Smooth muscle cell (in vitro differentiated cells): ENCODE measurements at regions not wholly inside any gene's neighbourhood (a gene's known extent, or its start where the extent isn't known, plus 50 kb on each side); places are given as distances from the start of the nearest gene placed in this dataset.

Source experiments
- DNase-seq: peaks from one replicate; lab custom pipeline; 2025; ENCODE audit not compliant: unreplicated experiment; lab: John Stamatoyannopoulos, UW
- H2AFZ ChIP-seq: fragments of 200-600 bp; sonication (generic); 2 replicates; pipeline ENCODE4 v1.6.0; 2016; ENCODE audit warnings: antibody characterized with exemption, low read depth, mild to moderate bottlenecking
- H3F3A ChIP-seq: fragments of 200-600 bp; sonication (generic); 2 replicates; pipeline ENCODE4 v1.6.0; 2017; ENCODE audit warnings: antibody characterized with exemption, low read depth
- H3K27ac ChIP-seq: fragments of 200-600 bp; sonication (generic); 2 replicates; pipeline ENCODE4 v1.5.1; 2016; ENCODE audit warnings: low read depth, mild to moderate bottlenecking
- H3K27me3 ChIP-seq: fragments of 200-600 bp; sonication (generic); 2 replicates; pipeline ENCODE4 v1.6.1; 2016; ENCODE audit warnings: low read depth, mild to moderate bottlenecking
- H3K36me3 ChIP-seq: fragments of 200-600 bp; sonication (generic); 2 replicates; pipeline ENCODE4 v1.5.1; 2016; ENCODE audit warnings: low read depth
- H3K4me1 ChIP-seq: fragments of 200-600 bp; sonication (generic); 2 replicates; pipeline ENCODE4 v1.5.1; 2016; ENCODE audit warnings: low read depth
- H3K4me2 ChIP-seq: fragments of 200-600 bp; sonication (generic); 2 replicates; pipeline ENCODE4 v1.6.0; 2016; ENCODE audit warnings: mild to moderate bottlenecking
- H3K4me3 ChIP-seq: fragments of 200-600 bp; sonication (generic); 2 replicates; pipeline ENCODE4 v1.5.1; 2016; ENCODE audit warnings: mild to moderate bottlenecking
- H3K79me2 ChIP-seq: fragments of 200-600 bp; sonication (generic); 2 replicates; pipeline ENCODE4 v1.6.0; 2016; ENCODE audit warnings: low read depth, mild to moderate bottlenecking
- H3K9ac ChIP-seq: fragments of 200-600 bp; sonication (generic); 2 replicates; pipeline ENCODE4 v1.6.0; 2016; ENCODE audit warnings: low read depth
- H3K9me3 ChIP-seq: fragments of 200-600 bp; sonication (generic); replicated peaks from 2 replicates; pipeline ENCODE4 v1.5.1; 2016; ENCODE audit warnings: low read depth
- H4K20me1 ChIP-seq: fragments of 200-600 bp; sonication (generic); 2 replicates; pipeline ENCODE4 v1.6.0; 2016; ENCODE audit warnings: low read depth
- CTCF ChIP-seq: fragments of 200-600 bp; sonication (generic); IDR thresholded peaks from 2 replicates; pipeline ENCODE4 v1.5.1; 2017; ENCODE audit warnings: borderline replicate concordance, mild to moderate bottlenecking, antibody characterized with exemption; ENCODE audit not compliant: insufficient read depth, poor library complexity, severe bottlenecking
- WGBS: methylation state at CpG from one replicate; pipeline ENCODE4 v1.1.7; 2016; ENCODE audit warnings: low lambda C conversion rate; 5-methylcytosine and 5-hydroxymethylcytosine counted together

- Histone ChIP-seq H3K9ac (no peak overlapping the region), H3K4me2 (peak overlapping the region; percentile 11)
Measured at GRCh38 chr9:129458155-129458661, 162.7 kb downstream of the C9orf50 start.

DNA sequence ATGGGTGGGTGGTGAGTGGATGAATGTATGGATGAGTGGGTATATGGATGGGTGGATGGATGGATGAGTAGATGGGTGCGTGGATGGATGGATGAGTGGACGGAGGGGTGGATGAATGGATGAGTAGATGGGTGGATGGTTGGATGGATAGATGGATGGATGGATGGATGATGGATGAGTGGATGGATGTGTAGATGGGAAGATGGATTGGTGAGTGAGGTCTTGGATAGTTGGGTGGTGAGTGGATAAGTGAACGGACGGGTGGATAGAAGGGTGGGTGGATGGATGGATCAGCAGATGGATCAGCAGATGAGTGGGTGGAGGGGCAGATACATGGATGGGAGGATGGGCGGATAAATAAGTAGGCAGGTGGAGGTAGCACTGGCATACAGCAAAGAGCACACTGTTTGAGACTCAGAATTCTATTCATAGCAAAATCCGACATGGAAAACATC, 163.5 kb downstream of the C9orf50 start:
- H3K36me3 ChIP-seq: no peaks in the 10 kb centered on the region
- DNase-seq: no peak
- no peak for TF ChIP-seq CTCF
- H3K79me2 ChIP-seq: no peaks in the 10 kb centered on the region
- no peak overlapping the region for H3K4me3 ChIP-seq
- no peak overlapping the region for H3K27ac ChIP-seq
- H3F3A ChIP-seq: peaks cover 19% of the 10 kb centered on the region
- no peak overlapping the region for H2AFZ ChIP-seq
- no peak overlapping the region for H3K4me2 ChIP-seq
- WGBS: 98% methylated on average over 4 of the region's 6 CpGs
- no peaks in the 10 kb centered on the region for H3K9me3 ChIP-seq
- peaks cover 41% of the 10 kb centered on the region for H3K4me1 ChIP-seq
- H3K9ac ChIP-seq: no peak overlapping the region
- no peaks in the 10 kb centered on the region for H3K27me3 ChIP-seq
- H4K20me1 ChIP-seq: no peaks in the 10 kb centered on the region

More at GRCh38 chr9:129458155-129458661, 162.7 kb downstream of the C9orf50 start:
- Histone ChIP-seq H3K27me3 (no peaks in the 10 kb centered on the region), H3K9me3 (no peaks in the 10 kb centered on the region), H3F3A (peaks cover 19% of the 10 kb centered on the region), H3K27ac (peak overlapping the region; percentile 69), H4K20me1 (no peaks in the 10 kb centered on the region), H3K4me3 (no peak overlapping the region), H3K4me1 (peaks cover 41% of the 10 kb centered on the region), H3K36me3 (no peaks in the 10 kb centered on the region), H3K79me2 (no peaks in the 10 kb centered on the region), H2AFZ (no peak overlapping the region)
- no peak for TF ChIP-seq CTCF
- no peak for DNase-seq
- 40% methylated on average over 14 of the region's 14 CpGs for WGBS

- H3K36me3 ChIP-seq: no peaks in the 10 kb centered on the region
- H3K79me2 ChIP-seq: no peaks in the 10 kb centered on the region
- peaks cover 43% of the 10 kb centered on the region for H3K4me1 ChIP-seq
- WGBS: 96% methylated on average over 3 of the region's 3 CpGs
- DNase-seq: no peak
- no peak overlapping the region for H3K4me3 ChIP-seq
- H4K20me1 ChIP-seq: no peaks in the 10 kb centered on the region
- H3K9ac ChIP-seq: no peak overlapping the region
- no peak for TF ChIP-seq CTCF
- no peaks in the 10 kb centered on the region for H3K27me3 ChIP-seq
- H2AFZ ChIP-seq: no peak overlapping the region
- no peaks in the 10 kb centered on the region for H3K9me3 ChIP-seq
- H3K4me2 ChIP-seq: no peak overlapping the region
- H3K27ac ChIP-seq: no peak overlapping the region
- H3F3A ChIP-seq: peaks cover 19% of the 10 kb centered on the region
Measured at GRCh38 chr9:129456549-129457324, 164.2 kb downstream of the C9orf50 start.
